Stimulated activated CD8-positive, alpha-beta memory T cell treated with anti-CD3 and anti-CD28 coated beads, Interleukin-12 subunit alpha, Interleukin-12 subunit beta, amount 100 ng/mL, for 24 hours (primary cell): ENCODE measurements at regions not wholly inside any gene's neighbourhood (a gene's known extent, or its start where the extent isn't known, plus 50 kb on each side); places are given as distances from the start of the nearest gene placed in this dataset.

Experiments
- DNase-seq: peaks from one replicate; pipeline ENCODE4 v3.0.0-alpha.2; 2020; ENCODE audit errors: extremely low read depth

- DNase-seq: no peak
Measured at GRCh38 chr7:22657479-22657878, 69.5 kb upstream of the IL6 start.

- DNase-seq: no peak
Measured at GRCh38 chr7:22655781-22656180, 71.2 kb upstream of the IL6 start.

DNA sequence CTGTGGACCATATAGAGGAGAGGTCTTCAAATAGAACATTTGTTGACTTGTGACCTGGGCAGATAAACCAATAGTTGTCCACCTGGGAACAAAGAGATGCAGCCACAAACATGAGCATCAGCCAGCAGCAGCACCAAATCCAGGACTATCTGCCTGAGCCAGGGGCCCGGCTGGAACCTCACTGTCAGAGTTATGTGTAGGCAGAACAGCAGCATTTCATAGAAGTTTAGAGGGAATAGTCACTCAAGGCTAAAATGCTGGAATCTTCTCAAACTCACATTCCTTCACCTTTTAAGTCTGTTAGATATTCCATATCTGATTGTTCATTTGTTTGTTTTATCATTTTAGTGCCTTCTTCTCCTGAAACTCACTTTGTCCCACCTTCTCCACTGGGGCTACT lies 72.2 kb upstream of the IL6 start:
- DNase-seq: no peak

DNA sequence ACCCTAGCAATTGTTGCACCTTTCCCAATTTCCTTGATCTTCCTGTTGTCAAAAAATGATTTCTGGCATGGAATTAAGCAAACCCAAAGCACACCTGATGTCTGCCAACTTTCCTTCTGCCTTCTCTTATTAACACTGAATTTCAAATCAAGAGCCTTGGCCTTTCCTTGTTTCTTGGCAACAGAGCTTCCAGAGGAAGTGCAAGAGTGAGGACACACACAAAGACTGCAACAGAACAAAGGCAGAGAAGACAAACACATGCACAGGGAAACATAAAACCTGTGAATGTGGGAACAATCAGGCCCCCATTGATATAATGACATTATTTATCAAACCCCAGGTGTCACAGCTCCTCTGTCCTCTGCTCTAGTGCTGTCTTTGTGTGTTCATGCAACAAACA lies 73.0 kb upstream of the IL6 start:
- DNase-seq: no peak

- DNase-seq: no peak
Measured at GRCh38 chr7:22651534-22652243, 75.3 kb upstream of the IL6 start.

GRCh38 chr7:22651036-22651435 lies 76.0 kb upstream of the IL6 start:
- no peak for DNase-seq

- no peak for DNase-seq
Measured at GRCh38 chr7:22649686-22650085, 77.3 kb upstream of the IL6 start.

DNA sequence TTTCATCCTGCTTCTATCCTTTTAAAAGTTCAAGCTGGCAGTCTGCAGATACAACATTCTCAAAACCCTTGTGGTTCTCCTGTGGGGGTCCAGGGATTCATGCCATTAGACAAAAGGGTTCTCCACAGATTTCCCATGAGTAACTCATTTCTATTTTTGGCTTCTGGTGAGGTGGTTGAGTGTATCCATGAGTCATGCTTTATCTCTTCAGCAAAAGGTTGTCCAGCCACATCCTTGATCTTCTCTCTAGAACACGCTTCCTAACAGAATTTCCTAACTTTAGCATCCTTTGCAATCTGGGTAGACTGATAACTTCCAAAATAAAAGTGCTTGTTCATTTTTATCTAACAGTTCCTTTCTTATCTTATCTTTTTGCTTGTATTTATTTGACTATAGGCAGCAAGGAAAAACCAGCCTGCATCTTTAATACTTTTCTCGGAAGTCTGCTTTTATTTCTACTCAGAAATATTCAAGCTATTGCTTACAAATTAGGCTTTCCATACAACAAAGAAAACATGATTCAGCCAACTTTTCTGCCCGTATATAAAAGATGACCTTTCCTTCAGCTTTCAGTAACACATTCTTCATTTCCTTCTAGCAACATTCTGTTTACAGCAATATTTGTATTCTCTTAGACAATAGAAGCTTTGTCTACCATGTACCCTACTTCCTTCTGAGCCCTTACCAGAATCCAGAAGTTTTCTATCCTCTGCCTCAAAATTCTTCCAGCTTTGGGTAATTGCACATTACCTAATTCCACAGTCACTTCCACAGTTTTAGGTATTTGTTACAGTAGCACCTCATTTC lies 79.3 kb upstream of the IL6 start:
- no peak for DNase-seq

GRCh38 chr7:22645418-22646181 lies 81.4 kb upstream of the IL6 start:
- DNase-seq: no peak

DNA sequence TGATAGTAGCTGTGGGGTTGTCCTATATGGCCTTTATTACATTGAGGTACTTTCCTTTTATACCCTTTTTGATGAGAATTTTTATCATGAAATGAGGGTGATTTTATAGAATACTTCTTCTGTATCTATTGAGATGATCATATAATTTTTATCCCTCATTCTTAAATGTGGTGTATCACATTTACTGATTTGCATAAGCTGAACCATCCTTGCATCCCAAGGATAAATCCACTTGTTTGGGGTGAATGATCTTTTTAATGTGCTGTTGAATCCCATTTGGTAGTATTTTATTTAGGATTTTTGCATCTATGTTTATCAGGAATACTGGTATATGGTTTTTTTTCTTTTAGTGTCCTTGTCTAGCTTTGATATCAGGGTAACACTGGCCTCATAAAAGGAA lies 84.5 kb upstream of the IL6 start:
- DNase-seq: no peak

GRCh38 chr7:22640269-22640668 lies 86.7 kb upstream of the IL6 start:
- DNase-seq: no peak

GRCh38 chr7:22639396-22639795 lies 87.6 kb upstream of the IL6 start:
- DNase-seq: no peak

- DNase-seq: no peak
Measured at GRCh38 chr7:22635349-22635748, 91.7 kb upstream of the IL6 start.

DNA sequence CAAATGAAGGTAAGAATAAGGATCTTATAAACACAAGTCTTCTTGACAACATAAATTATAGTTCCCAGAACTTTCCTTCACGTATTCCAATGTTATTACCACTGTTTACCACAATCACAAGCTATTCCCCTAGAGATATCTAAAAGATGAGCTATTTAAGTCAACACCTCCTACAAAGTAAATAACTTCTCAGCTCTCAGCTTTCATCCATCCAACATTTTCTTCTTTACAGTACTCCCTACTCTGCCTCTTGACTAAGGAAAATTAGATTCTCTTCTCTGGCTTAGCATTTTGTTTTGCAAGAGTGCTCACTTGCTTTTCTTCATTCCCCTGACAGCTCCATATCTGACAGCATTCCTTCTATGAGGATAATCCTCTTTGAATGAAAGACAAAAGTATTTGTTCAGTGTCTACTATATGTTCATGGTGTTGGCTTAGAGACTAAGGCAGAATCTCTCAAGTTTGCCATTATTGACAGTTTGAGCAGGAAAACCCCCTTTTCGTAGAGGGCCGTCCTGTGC lies 93.0 kb upstream of the IL6 start:
- no peak for DNase-seq

DNA sequence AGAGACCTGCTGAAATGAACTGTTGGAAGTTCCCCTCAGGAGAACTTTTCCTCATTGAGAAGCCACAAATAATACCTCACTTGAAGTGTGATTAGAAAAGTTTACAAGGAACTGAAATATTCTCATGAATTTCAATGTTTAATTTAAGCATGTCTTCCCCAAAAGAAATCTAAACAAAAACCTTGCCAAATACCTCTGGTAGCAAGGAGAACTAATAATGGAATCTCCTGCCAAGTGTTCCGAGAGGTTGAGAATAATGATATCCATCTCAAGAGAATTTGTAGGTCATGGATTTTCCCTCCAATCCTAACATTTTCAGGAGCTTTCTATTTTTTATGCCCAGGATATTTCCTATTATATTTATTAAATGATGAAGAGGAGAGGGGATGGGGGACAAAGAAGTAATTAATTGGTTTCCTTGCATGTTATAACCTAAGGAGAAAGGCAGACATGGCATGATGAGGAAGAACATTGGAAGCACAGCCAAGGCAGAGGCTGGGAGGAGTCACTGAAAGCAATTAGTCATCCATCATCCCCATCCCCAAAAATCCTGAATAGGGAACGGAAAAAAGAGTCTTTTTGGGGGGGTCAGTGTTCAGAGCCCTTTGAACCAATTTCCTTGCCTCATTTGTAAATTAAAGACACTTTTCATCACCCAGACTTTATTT lies 93.6 kb upstream of the IL6 start:
- DNase-seq: no peak

GRCh38 chr7:22632674-22633073 lies 94.3 kb upstream of the IL6 start:
- DNase-seq: no peak

GRCh38 chr7:22631730-22632129 lies 95.3 kb upstream of the IL6 start:
- no peak for DNase-seq

GRCh38 chr7:22630069-22630468 lies 96.9 kb upstream of the IL6 start:
- no peak for DNase-seq

DNA sequence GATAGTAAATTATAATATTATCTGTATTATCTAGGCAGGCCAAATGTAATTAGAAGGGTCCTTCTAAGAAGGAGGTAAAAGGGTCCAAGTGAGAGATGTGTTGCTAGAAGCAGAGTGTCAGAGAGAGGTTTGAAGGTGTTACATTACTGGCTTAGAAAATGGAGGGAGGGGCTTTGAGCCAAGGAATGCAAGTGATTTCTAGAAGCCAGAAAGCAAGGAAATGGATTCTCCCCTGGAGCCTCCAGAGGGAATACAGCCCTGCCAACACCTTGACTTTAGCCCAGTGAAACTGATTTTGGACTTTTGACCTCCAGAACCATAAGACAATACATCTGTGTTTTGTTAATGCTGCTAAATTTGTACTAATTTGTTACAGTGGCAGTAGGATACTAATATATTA lies 97.9 kb upstream of the IL6 start:
- DNase-seq: no peak

DNA sequence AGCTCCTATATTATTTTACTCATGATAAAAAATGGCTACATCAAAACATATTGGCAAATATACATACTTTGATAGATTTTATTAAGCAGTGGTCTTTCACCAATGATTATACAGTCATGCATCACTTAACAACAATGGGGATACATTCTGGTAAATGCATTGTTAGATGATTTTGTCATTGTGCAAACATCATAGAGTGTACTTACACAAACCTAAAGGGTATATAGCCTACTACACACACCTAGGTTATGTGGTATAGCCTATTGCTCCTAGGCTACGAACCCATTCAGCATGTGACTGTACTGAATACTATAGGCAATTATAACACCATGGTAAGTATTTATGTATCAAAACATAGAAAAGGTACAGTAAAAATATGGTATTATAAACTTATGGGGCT lies 98.9 kb upstream of the IL6 start:
- no peak for DNase-seq

GRCh38 chr7:22627136-22627535 lies 99.9 kb upstream of the IL6 start:
- no peak for DNase-seq

- DNase-seq: no peak
Measured at GRCh38 chr7:22625251-22625650, 101.7 kb upstream of the IL6 start.
